Chondrocyte (in vitro differentiated cells): ENCODE measurements at regions not wholly inside any gene's neighbourhood (a gene's known extent, or its start where the extent isn't known, plus 50 kb on each side); places are given as distances from the start of the nearest gene placed in this dataset.

Experiments used
- DNase-seq: peaks from one replicate; pipeline ENCODE4 v3.0.0; 2021; ENCODE audit warnings: mixed read lengths, low spot score
- H3K27ac Mint-ChIP-seq: one replicate; pipeline ENCODE4 v1.8.0; 2021; ENCODE audit warnings: mild to moderate bottlenecking, moderate library complexity, mixed read lengths; ENCODE audit not compliant: unreplicated experiment
- H3K27me3 Mint-ChIP-seq: 2 replicates; pipeline ENCODE4 v1.8.0; 2021; ENCODE audit warnings: low read depth, mixed read lengths
- H3K36me3 Mint-ChIP-seq: 2 replicates; pipeline ENCODE4 v1.8.0; 2021; ENCODE audit warnings: low read depth, mixed read lengths
- H3K4me1 Mint-ChIP-seq: 2 replicates; pipeline ENCODE4 v1.8.0; 2021; ENCODE audit warnings: low read depth, mild to moderate bottlenecking, mixed read lengths
- H3K4me3 Mint-ChIP-seq: one replicate; pipeline ENCODE4 v1.8.0; 2021; ENCODE audit warnings: mild to moderate bottlenecking, moderate library complexity, mixed read lengths; ENCODE audit not compliant: unreplicated experiment
- H3K9me3 Mint-ChIP-seq: 2 replicates; pipeline ENCODE4 v1.8.0; 2021; ENCODE audit warnings: low read depth, mixed read lengths
- CTCF ChIP-seq: fragments of 200-600 bp; sonication (generic); IDR thresholded peaks from 2 replicates; pipeline ENCODE4 v1.5.0; 2021; ENCODE audit warnings: antibody characterized with exemption, mild to moderate bottlenecking, moderate library complexity

- no peaks in the 10 kb centered on the region for H3K36me3 Mint-ChIP-seq
- no peak overlapping the region for H3K27ac Mint-ChIP-seq
- DNase-seq, result no peak
- no peak for TF ChIP-seq CTCF
- H3K4me1 Mint-ChIP-seq, result no peaks in the 10 kb centered on the region
- peaks cover 15% of the 10 kb centered on the region for H3K27me3 Mint-ChIP-seq
- no peak overlapping the region for H3K4me3 Mint-ChIP-seq
- no peaks in the 10 kb centered on the region for H3K9me3 Mint-ChIP-seq
Observed at GRCh38 chr9:2958219-2958618, 114.3 kb upstream of the PUM3 start.

GRCh38 chr9:2957656-2958200, 113.8 kb upstream of the PUM3 start:
- no peak for DNase-seq
- TF ChIP-seq CTCF, result no peak
- H3K27ac Mint-ChIP-seq, result no peak overlapping the region
- no peaks in the 10 kb centered on the region for H3K4me1 Mint-ChIP-seq
- H3K36me3 Mint-ChIP-seq, result no peaks in the 10 kb centered on the region
- H3K4me3 Mint-ChIP-seq, result no peak overlapping the region
- no peaks in the 10 kb centered on the region for H3K9me3 Mint-ChIP-seq
- peaks cover 17% of the 10 kb centered on the region for H3K27me3 Mint-ChIP-seq

GRCh38 chr9:2955575-2955974, 111.7 kb upstream of the PUM3 start:
- peak; percentile 67 for TF ChIP-seq CTCF
- H3K9me3 Mint-ChIP-seq, result no peaks in the 10 kb centered on the region
- H3K36me3 Mint-ChIP-seq, result no peaks in the 10 kb centered on the region
- H3K27me3 Mint-ChIP-seq, result peaks cover 15% of the 10 kb centered on the region
- DNase-seq, result no peak
- H3K4me1 Mint-ChIP-seq, result no peaks in the 10 kb centered on the region
- H3K4me3 Mint-ChIP-seq, result no peak overlapping the region
- no peak overlapping the region for H3K27ac Mint-ChIP-seq

- TF ChIP-seq CTCF, result no peak
- no peaks in the 10 kb centered on the region for H3K4me1 Mint-ChIP-seq
- DNase-seq, result no peak
- no peaks in the 10 kb centered on the region for H3K36me3 Mint-ChIP-seq
- peaks cover 20% of the 10 kb centered on the region for H3K27me3 Mint-ChIP-seq
- no peak overlapping the region for H3K4me3 Mint-ChIP-seq
- H3K27ac Mint-ChIP-seq, result no peak overlapping the region
- H3K9me3 Mint-ChIP-seq, result no peaks in the 10 kb centered on the region
Observed at GRCh38 chr9:2939368-2939767, 95.5 kb upstream of the PUM3 start.

- Mint-ChIP-seq H3K27me3 (peaks cover 17% of the 10 kb centered on the region), H3K4me3 (no peak overlapping the region), H3K27ac (no peak overlapping the region), H3K36me3 (no peaks in the 10 kb centered on the region), H3K4me1 (no peaks in the 10 kb centered on the region), H3K9me3 (no peaks in the 10 kb centered on the region)
- TF ChIP-seq CTCF, result no peak
- no peak for DNase-seq
Observed at GRCh38 chr9:2936221-2936620, 92.3 kb upstream of the PUM3 start.
